ENCODE measurements at regions not wholly inside any gene's neighbourhood (a gene's known extent, or its start where the extent isn't known, plus 50 kb on each side); places are given as distances from the start of the nearest gene placed in this dataset.

- TF ChIP-seq CTCF (IDR thresholded peaks at IDR 0.05) (no peak), POLR2A (IDR thresholded peaks at IDR 0.05) (no peak)
Measured at GRCh38 chr15:69802432-69802831, 295.3 kb downstream of the TLE3 start.

Data from tibial nerve (tissue), 3 donors.